ENCODE measurements at regions not wholly inside any gene's neighbourhood (a gene's known extent, or its start where the extent isn't known, plus 50 kb on each side); places are given as distances from the start of the nearest gene placed in this dataset.
A peak's percentile ranks its signal among the peaks of the same experiment; 100 is the strongest.

- no peak for FAIRE-seq
- TF ChIP-seq CTCF (IDR thresholded peaks at IDR 0.05; ENCODE audit: insufficient read depth, low read length, severe bottlenecking) = no peak
- Histone ChIP-seq H3K4me3 (ENCODE audit: low read depth, low read length) (no peak overlapping the region), H3K36me3 (ENCODE audit: control insufficient read depth, insufficient read depth, low read length) (no peaks in the 10 kb centered on the region), H3K27me3 (ENCODE audit: control insufficient read depth, insufficient read depth, low read length) (peaks cover 2% of the 10 kb centered on the region)
- no peak for DNase-seq (ENCODE audit: low read depth)
Measured at GRCh38 chr9:7523426-7524043, 276.0 kb downstream of the DMAC1 start.

GRCh38 chr9:7520396-7520795, 279.2 kb downstream of the DMAC1 start:
- peak; percentile 52 for FAIRE-seq
- no peak overlapping the region for H3K4me3 ChIP-seq (ENCODE audit: low read depth, low read length)
- H3K27me3 ChIP-seq (ENCODE audit: control insufficient read depth, insufficient read depth, low read length) = peaks cover 2% of the 10 kb centered on the region
- no peak for DNase-seq (ENCODE audit: low read depth)
- no peaks in the 10 kb centered on the region for H3K36me3 ChIP-seq (ENCODE audit: control insufficient read depth, insufficient read depth, low read length)
- no peak for TF ChIP-seq CTCF (IDR thresholded peaks at IDR 0.05; ENCODE audit: insufficient read depth, low read length, severe bottlenecking)

- no peaks in the 10 kb centered on the region for H3K27me3 ChIP-seq (ENCODE audit: control insufficient read depth, insufficient read depth, low read length)
- DNase-seq (ENCODE audit: low read depth) (no peak), FAIRE-seq (no peak)
- H3K4me3 ChIP-seq (ENCODE audit: low read depth, low read length) = no peak overlapping the region
- TF ChIP-seq CTCF (IDR thresholded peaks at IDR 0.05; ENCODE audit: insufficient read depth, low read length, severe bottlenecking) = no peak
- no peaks in the 10 kb centered on the region for H3K36me3 ChIP-seq (ENCODE audit: control insufficient read depth, insufficient read depth, low read length)
Measured at GRCh38 chr9:7516376-7516775, 283.2 kb downstream of the DMAC1 start.

- no peak for DNase-seq (ENCODE audit: low read depth)
- Histone ChIP-seq H3K27me3 (ENCODE audit: control insufficient read depth, insufficient read depth, low read length) (no peaks in the 10 kb centered on the region), H3K36me3 (ENCODE audit: control insufficient read depth, insufficient read depth, low read length) (no peaks in the 10 kb centered on the region), H3K4me3 (ENCODE audit: low read depth, low read length) (no peak overlapping the region)
- no peak for TF ChIP-seq CTCF (IDR thresholded peaks at IDR 0.05; ENCODE audit: insufficient read depth, low read length, severe bottlenecking)
- no peak for FAIRE-seq
Measured at GRCh38 chr9:7510199-7510598, 289.4 kb downstream of the DMAC1 start.

GRCh38 chr9:7509576-7510145, 289.9 kb downstream of the DMAC1 start:
- TF ChIP-seq CTCF (IDR thresholded peaks at IDR 0.05; ENCODE audit: insufficient read depth, low read length, severe bottlenecking) = no peak
- no peak for FAIRE-seq
- no peak for DNase-seq (ENCODE audit: low read depth)
- no peaks in the 10 kb centered on the region for H3K36me3 ChIP-seq (ENCODE audit: control insufficient read depth, insufficient read depth, low read length)
- no peaks in the 10 kb centered on the region for H3K27me3 ChIP-seq (ENCODE audit: control insufficient read depth, insufficient read depth, low read length)
- H3K4me3 ChIP-seq (ENCODE audit: low read depth, low read length) = no peak overlapping the region

- FAIRE-seq = no peak
- no peaks in the 10 kb centered on the region for H3K36me3 ChIP-seq (ENCODE audit: control insufficient read depth, insufficient read depth, low read length)
- no peak for TF ChIP-seq CTCF (IDR thresholded peaks at IDR 0.05; ENCODE audit: insufficient read depth, low read length, severe bottlenecking)
- H3K4me3 ChIP-seq (ENCODE audit: low read depth, low read length) = no peak overlapping the region
- H3K27me3 ChIP-seq (ENCODE audit: control insufficient read depth, insufficient read depth, low read length) = no peaks in the 10 kb centered on the region
- DNase-seq (ENCODE audit: low read depth) = no peak
Measured at GRCh38 chr9:7508516-7508915, 291.1 kb downstream of the DMAC1 start.
